ENCODE measurements at regions not wholly inside any gene's neighbourhood (a gene's known extent, or its start where the extent isn't known, plus 50 kb on each side); places are given as distances from the start of the nearest gene placed in this dataset.

GRCh38 chr10:129390147-129390546 is 76.9 kb upstream of the MGMT start:
- DNase-seq (ENCODE audit: low read depth, low spot score), result no peak

GRCh38 chr10:129390726-129391125 is 76.3 kb upstream of the MGMT start:
- DNase-seq (ENCODE audit: low read depth, low spot score), result no peak

- no peak for DNase-seq (ENCODE audit: low read depth, low spot score)
These were observed 75.6 kb upstream of the MGMT start for GRCh38 chr10:129391464-129391863.

GRCh38 chr10:129392855-129393254 is 74.2 kb upstream of the MGMT start:
- DNase-seq (ENCODE audit: low read depth, low spot score), result no peak

- no peak for DNase-seq (ENCODE audit: low read depth, low spot score)
These were observed 73.2 kb upstream of the MGMT start for GRCh38 chr10:129393812-129394211.

- no peak for DNase-seq (ENCODE audit: low read depth, low spot score)
These were observed 72.3 kb upstream of the MGMT start for GRCh38 chr10:129394518-129395328.

- DNase-seq (ENCODE audit: low read depth, low spot score), result no peak
These were observed 70.9 kb upstream of the MGMT start for GRCh38 chr10:129396021-129396722.

- DNase-seq (ENCODE audit: low read depth, low spot score), result no peak
These were observed 69.7 kb upstream of the MGMT start for GRCh38 chr10:129397198-129397974.

GRCh38 chr10:129398711-129399141 is 68.3 kb upstream of the MGMT start:
- DNase-seq (ENCODE audit: low read depth, low spot score), result no peak

- DNase-seq (ENCODE audit: low read depth, low spot score), result no peak
These were observed 66.6 kb upstream of the MGMT start for GRCh38 chr10:129400426-129400825.

- no peak for DNase-seq (ENCODE audit: low read depth, low spot score)
These were observed 64.6 kb upstream of the MGMT start for GRCh38 chr10:129402459-129402858.

- no peak for DNase-seq (ENCODE audit: low read depth, low spot score)
These were observed 63.0 kb upstream of the MGMT start for GRCh38 chr10:129404091-129404490.

GRCh38 chr10:129405389-129405788 is 61.7 kb upstream of the MGMT start:
- DNase-seq (ENCODE audit: low read depth, low spot score), result no peak

GRCh38 chr10:129410688-129411392 is 56.2 kb upstream of the MGMT start:
- DNase-seq (ENCODE audit: low read depth, low spot score), result no peak

- DNase-seq (ENCODE audit: low read depth, low spot score), result no peak
These were observed 55.7 kb upstream of the MGMT start for GRCh38 chr10:129411393-129411705.

GRCh38 chr10:129411772-129412171 is 55.3 kb upstream of the MGMT start:
- no peak for DNase-seq (ENCODE audit: low read depth, low spot score)

- DNase-seq (ENCODE audit: low read depth, low spot score), result no peak
These were observed 54.0 kb upstream of the MGMT start for GRCh38 chr10:129413024-129413423.

GRCh38 chr10:129415215-129416140 is 51.6 kb upstream of the MGMT start:
- DNase-seq (ENCODE audit: low read depth, low spot score), result no peak

- DNase-seq (ENCODE audit: low read depth, low spot score), result no peak
These were observed 50.9 kb upstream of the MGMT start for GRCh38 chr10:129416155-129416554.

- DNase-seq (ENCODE audit: low read depth, low spot score), result peak; percentile 64
These were observed 49.9 kb upstream of the MGMT start for GRCh38 chr10:129416956-129417765.
